ENCODE measurements at regions not wholly inside any gene's neighbourhood (a gene's known extent, or its start where the extent isn't known, plus 50 kb on each side); places are given as distances from the start of the nearest gene placed in this dataset.

DNA sequence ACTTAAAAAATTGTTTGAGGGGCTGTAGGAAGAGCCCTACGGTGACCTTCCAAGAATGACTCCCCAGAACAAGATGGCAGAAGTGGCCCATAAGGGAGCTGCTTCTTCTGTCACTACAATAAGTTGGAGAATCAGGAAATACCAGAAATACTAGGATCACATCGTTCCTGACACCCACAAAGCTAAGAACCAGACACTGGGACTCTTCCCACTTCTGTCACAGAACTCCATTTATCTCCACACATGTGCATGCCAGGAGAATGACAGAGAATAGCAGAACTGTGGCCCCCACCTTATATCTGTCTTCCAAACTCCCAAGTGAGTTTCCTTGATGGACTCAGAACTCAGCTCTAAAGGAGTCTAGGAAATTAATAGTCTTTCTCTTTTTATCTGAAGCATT is 54.6 kb upstream of the UBR2 start:
- no peak for ATAC-seq (ENCODE audit: insufficient read depth, low FRiP score)
- Histone ChIP-seq H3K27ac (ENCODE audit: low read depth in 1 of 2, low read length in 1 of 2) (no peak overlapping the region), H3K9me3 (ENCODE audit: control insufficient read depth in 4 of 4, insufficient read depth in 3 of 4, low read length in 3 of 4) (no peaks in the 10 kb centered on the region), H3K9ac (ENCODE audit: insufficient read depth in 1 of 2, low read length in 2 of 2) (no peak overlapping the region), H3K27me3 (ENCODE audit: control insufficient read depth in 3 of 3, insufficient read depth in 3 of 3, low read length in 2 of 3) (no peaks in the 10 kb centered on the region), H3K36me3 (ENCODE audit: control insufficient read depth in 4 of 4, insufficient read depth in 4 of 4, low read length in 4 of 4) (no peaks in the 10 kb centered on the region), H3K4me1 (ENCODE audit: control insufficient read depth in 5 of 5, insufficient read depth in 5 of 5, low read length in 5 of 5) (peaks cover 0 to 9% (median 4%) of the 10 kb centered on the region in 5 donors), H3K4me3 (no peak overlapping the region)
- DNase-seq: no peak
- TF ChIP-seq, protein P1, sequence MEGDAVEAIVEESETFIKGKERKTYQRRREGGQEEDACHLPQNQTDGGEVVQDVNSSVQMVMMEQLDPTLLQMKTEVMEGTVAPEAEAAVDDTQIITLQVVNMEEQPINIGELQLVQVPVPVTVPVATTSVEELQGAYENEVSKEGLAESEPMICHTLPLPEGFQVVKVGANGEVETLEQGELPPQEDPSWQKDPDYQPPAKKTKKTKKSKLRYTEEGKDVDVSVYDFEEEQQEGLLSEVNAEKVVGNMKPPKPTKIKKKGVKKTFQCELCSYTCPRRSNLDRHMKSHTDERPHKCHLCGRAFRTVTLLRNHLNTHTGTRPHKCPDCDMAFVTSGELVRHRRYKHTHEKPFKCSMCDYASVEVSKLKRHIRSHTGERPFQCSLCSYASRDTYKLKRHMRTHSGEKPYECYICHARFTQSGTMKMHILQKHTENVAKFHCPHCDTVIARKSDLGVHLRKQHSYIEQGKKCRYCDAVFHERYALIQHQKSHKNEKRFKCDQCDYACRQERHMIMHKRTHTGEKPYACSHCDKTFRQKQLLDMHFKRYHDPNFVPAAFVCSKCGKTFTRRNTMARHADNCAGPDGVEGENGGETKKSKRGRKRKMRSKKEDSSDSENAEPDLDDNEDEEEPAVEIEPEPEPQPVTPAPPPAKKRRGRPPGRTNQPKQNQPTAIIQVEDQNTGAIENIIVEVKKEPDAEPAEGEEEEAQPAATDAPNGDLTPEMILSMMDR (IDR thresholded peaks at IDR 0.05; ENCODE audit: control extremely low read depth, extremely low read depth): no peak
- 79 to 90% methylated on average over 2 of the region's 2 CpGs for WGBS, 2 donors

DNA sequence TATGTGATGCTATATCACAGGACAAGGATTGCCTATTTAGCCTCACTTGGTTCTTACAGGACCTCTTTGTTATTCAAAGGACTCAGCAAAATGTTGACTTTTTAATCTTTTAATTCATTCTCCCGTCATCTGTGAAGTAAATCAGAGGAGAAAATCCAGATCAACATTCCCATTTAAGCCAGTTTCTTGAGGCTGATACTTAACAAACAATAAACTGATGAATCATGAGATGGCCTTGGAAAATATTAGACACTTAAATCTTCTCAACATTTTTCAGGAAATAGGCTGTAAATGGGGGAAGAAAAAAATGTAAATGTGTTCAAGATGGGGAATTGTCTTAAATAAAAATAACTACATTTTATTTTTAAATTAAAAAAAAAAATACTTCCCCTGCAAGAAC is 55.9 kb upstream of the UBR2 start:
- WGBS, 2 donors: 81 to 95% methylated on average over 1 of the region's 1 CpG
- no peak for ATAC-seq (ENCODE audit: insufficient read depth, low FRiP score)
- Histone ChIP-seq H3K27ac (ENCODE audit: low read depth in 1 of 2, low read length in 1 of 2) (no peak overlapping the region), H3K4me3 (no peak overlapping the region), H3K9ac (ENCODE audit: insufficient read depth in 1 of 2, low read length in 2 of 2) (no peak overlapping the region), H3K9me3 (ENCODE audit: control insufficient read depth in 4 of 4, insufficient read depth in 3 of 4, low read length in 3 of 4) (peaks cover 0 to under 1% (median 0%) of the 10 kb centered on the region in 4 donors), H3K36me3 (ENCODE audit: control insufficient read depth in 4 of 4, insufficient read depth in 4 of 4, low read length in 4 of 4) (no peaks in the 10 kb centered on the region), H3K4me1 (ENCODE audit: control insufficient read depth in 5 of 5, insufficient read depth in 5 of 5, low read length in 5 of 5) (peaks cover 0 to 9% (median 4%) of the 10 kb centered on the region in 5 donors), H3K27me3 (ENCODE audit: control insufficient read depth in 3 of 3, insufficient read depth in 3 of 3, low read length in 2 of 3) (no peaks in the 10 kb centered on the region)
- DNase-seq: no peak
- TF ChIP-seq, protein P1 (IDR thresholded peaks at IDR 0.05; ENCODE audit: control extremely low read depth, extremely low read depth): no peak

DNA sequence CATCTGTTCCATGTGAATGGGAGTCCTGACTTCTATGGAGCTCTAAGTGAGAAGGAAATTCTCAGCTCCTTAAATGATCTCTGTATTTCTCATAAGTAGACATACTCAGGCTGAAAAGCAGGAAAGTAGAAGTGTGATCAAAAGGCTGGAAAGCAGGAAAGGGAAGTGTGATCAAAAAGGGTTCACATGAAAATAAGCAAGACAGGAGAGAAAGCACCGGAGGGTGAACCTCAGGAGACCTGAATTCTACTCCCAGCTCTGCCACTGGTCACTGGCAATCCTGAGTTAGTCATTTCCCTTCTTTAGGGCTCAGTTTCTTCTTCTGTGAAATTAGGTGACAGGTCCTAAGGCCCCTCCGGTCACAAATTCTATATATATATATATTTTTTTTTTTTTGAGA is 55.5 kb upstream of the TRERF1 start:
- Histone ChIP-seq H3K27me3 (ENCODE audit: control insufficient read depth in 3 of 3, insufficient read depth in 3 of 3, low read length in 2 of 3) (no peaks in the 10 kb centered on the region), H3K9me3 (ENCODE audit: control insufficient read depth in 4 of 4, insufficient read depth in 3 of 4, low read length in 3 of 4) (peaks cover 0 to 2% (median 0%) of the 10 kb centered on the region in 4 donors), H3K4me1 (ENCODE audit: control insufficient read depth in 5 of 5, insufficient read depth in 5 of 5, low read length in 5 of 5) (peaks cover 0 to 3% (median 0%) of the 10 kb centered on the region in 5 donors), H3K36me3 (ENCODE audit: control insufficient read depth in 4 of 4, insufficient read depth in 4 of 4, low read length in 4 of 4) (no peaks in the 10 kb centered on the region), H3K9ac (ENCODE audit: insufficient read depth in 1 of 2, low read length in 2 of 2) (no peak overlapping the region), H3K27ac (ENCODE audit: low read depth in 1 of 2, low read length in 1 of 2) (no peak overlapping the region), H3K4me3 (no peak overlapping the region)
- TF ChIP-seq, protein P1 (IDR thresholded peaks at IDR 0.05; ENCODE audit: control extremely low read depth, extremely low read depth): no peak
- no peak for ATAC-seq (ENCODE audit: insufficient read depth, low FRiP score)
- WGBS, 2 donors: 45 to 50% methylated on average over 2 of the region's 2 CpGs
- DNase-seq: no peak

DNA sequence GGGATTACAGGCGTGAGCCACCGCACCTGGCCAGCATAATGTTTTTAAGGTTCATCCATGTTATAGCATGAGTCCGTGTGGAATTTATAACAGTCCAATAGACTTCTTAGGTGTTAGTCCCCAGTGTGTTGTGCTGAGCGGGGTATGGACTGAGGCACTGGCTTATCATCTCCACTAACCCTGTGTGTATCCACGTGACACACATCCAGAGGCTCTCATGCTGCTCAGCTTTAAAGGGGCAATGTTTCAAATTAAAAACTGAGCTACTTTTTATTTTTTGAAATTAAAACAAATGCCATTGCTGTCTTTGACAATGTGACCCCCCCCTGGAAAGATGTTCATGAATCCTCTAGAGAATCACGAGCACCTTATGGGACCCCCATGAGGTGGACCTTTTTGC is 54.3 kb upstream of the TRERF1 start:
- no peaks in the 10 kb centered on the region for H3K4me1 ChIP-seq (ENCODE audit: control insufficient read depth in 5 of 5, insufficient read depth in 5 of 5, low read length in 5 of 5)
- H3K9ac ChIP-seq (ENCODE audit: insufficient read depth in 1 of 2, low read length in 2 of 2): no peak overlapping the region
- H3K4me3 ChIP-seq: no peak overlapping the region
- 92 to 95% methylated on average over 6 of the region's 6 CpGs for WGBS, 2 donors
- no peaks in the 10 kb centered on the region for H3K27me3 ChIP-seq (ENCODE audit: control insufficient read depth in 3 of 3, insufficient read depth in 3 of 3, low read length in 2 of 3)
- TF ChIP-seq, protein P1 (IDR thresholded peaks at IDR 0.05; ENCODE audit: control extremely low read depth, extremely low read depth): no peak
- no peaks in the 10 kb centered on the region for H3K36me3 ChIP-seq (ENCODE audit: control insufficient read depth in 4 of 4, insufficient read depth in 4 of 4, low read length in 4 of 4)
- no peak overlapping the region for H3K27ac ChIP-seq (ENCODE audit: low read depth in 1 of 2, low read length in 1 of 2)
- ATAC-seq (ENCODE audit: insufficient read depth, low FRiP score) (no peak), DNase-seq (no peak)
- H3K9me3 ChIP-seq (ENCODE audit: control insufficient read depth in 4 of 4, insufficient read depth in 3 of 4, low read length in 3 of 4): peaks cover 0 to 2% (median 0%) of the 10 kb centered on the region in 4 donors
